ENCODE measurements at regions not wholly inside any gene's neighbourhood (a gene's known extent, or its start where the extent isn't known, plus 50 kb on each side); places are given as distances from the start of the nearest gene placed in this dataset.

GRCh38 chr1:88455621-88456256 lies 228.3 kb upstream of the PKN2 start:
- no peak for TF ChIP-seq POLR2A (IDR thresholded peaks at IDR 0.05; ENCODE audit: low read depth, low read length)
- no peak for TF ChIP-seq SPI1 (IDR thresholded peaks at IDR 0.05; ENCODE audit: low read depth, low read length)
